Gastroesophageal sphincter (tissue), 3 donors: ENCODE measurements at regions not wholly inside any gene's neighbourhood (a gene's known extent, or its start where the extent isn't known, plus 50 kb on each side); places are given as distances from the start of the nearest gene placed in this dataset.

Source experiments
- CTCF ChIP-seq, 4 experiments: fragments of 200-600 bp in 2 of 4; fragments of 450-650 bp in 2 of 4; sonication (generic) in 1 of 4; IDR thresholded peaks; one replicate each; pipeline ENCODE4 v1.5.1; 2017 to 2019; ENCODE audit warnings: antibody characterized with exemption in 4 of 4, mild to moderate bottlenecking in 2 of 4, moderate library complexity in 2 of 4
- EP300 ChIP-seq: sonication (generic); formaldehyde crosslinking; IDR thresholded peaks from one replicate; pipeline ENCODE4 v1.6.1; 2017; ENCODE audit warnings: antibody characterized with exemption, mild to moderate bottlenecking
- POLR2A ChIP-seq, 2 donors: fragments of 450-650 bp; IDR thresholded peaks; one replicate each; pipeline ENCODE4 v1.6.1; 2017; ENCODE audit warnings: antibody characterized with exemption in 2 of 2, mild to moderate bottlenecking in 2 of 2, moderate library complexity in 1 of 2

- no peak for TF ChIP-seq CTCF (IDR thresholded peaks at IDR 0.05)
- TF ChIP-seq POLR2A (IDR thresholded peaks at IDR 0.05), result no peak
- no peak for TF ChIP-seq EP300
Measured at GRCh38 chr10:107476408-107476807, 311.9 kb upstream of the SORCS1 start.
